Gastrocnemius medialis (tissue), 4 donors: ENCODE measurements at regions not wholly inside any gene's neighbourhood (a gene's known extent, or its start where the extent isn't known, plus 50 kb on each side); places are given as distances from the start of the nearest gene placed in this dataset.

Experiments
- CTCF ChIP-seq, 5 experiments: fragments of 450-650 bp in 3 of 5; fragments of 200-600 bp in 2 of 5; sonication (generic) in 2 of 5; IDR thresholded peaks in 4 of 5; conservative IDR thresholded peaks in 1 of 5; 1 replicate in 4 of 5; 2 replicates in 1 of 5; pipeline ENCODE4 v1.5.1; 2016 to 2019; ENCODE audit warnings: antibody characterized with exemption in 5 of 5, mild to moderate bottlenecking in 3 of 5, moderate library complexity in 3 of 5
- POLR2A ChIP-seq, 2 donors: fragments of 450-650 bp; IDR thresholded peaks; one replicate each; pipeline ENCODE4 v1.6.1; 2017; ENCODE audit warnings: antibody characterized with exemption in 2 of 2, mild to moderate bottlenecking in 2 of 2, moderate library complexity in 2 of 2

- TF ChIP-seq CTCF (IDR thresholded peaks at IDR 0.05 in 4 of 5, conservative IDR thresholded peaks at IDR 0.05 in 1 of 5): no peak
- TF ChIP-seq POLR2A (IDR thresholded peaks at IDR 0.05): no peak
Measured at GRCh38 chr15:66936109-66936860, 129.1 kb upstream of the SMAD3 start.
